K562 (cell line): ENCODE measurements at regions not wholly inside any gene's neighbourhood (a gene's known extent, or its start where the extent isn't known, plus 50 kb on each side); places are given as distances from the start of the nearest gene placed in this dataset.

ENCODE experiments used
- CUX1 ChIP-seq: fragments of 200-800 bp; sonication (Bioruptor generic); IDR thresholded peaks from 2 replicates; pipeline ENCODE4 v1.6.1; 2016; ENCODE audit warnings: missing genetic modification characterization, missing compliant biosample characterization
- GTF2F1 ChIP-seq: IDR thresholded peaks from 2 replicates; pipeline ENCODE4 v1.6.1; 2011; ENCODE audit warnings: low read depth, low read length, improper control_type of control experiment
- MAZ ChIP-seq, 2 experiments: fragments of 450-650 bp in 1 of 2; sonication (generic) in 1 of 2; formaldehyde crosslinking; IDR thresholded peaks in 1 of 2; conservative IDR thresholded peaks in 1 of 2; 2 replicates each; pipeline versions ENCODE4 v1.4.0 to v1.5.0; 2020; ENCODE audit warnings: mild to moderate bottlenecking in 1 of 2, missing genetic modification reagents in 1 of 2
- TF ChIP-seq, protein P1 (sequence below), 2 experiments: fragments of 450-650 bp in 1 of 2; IDR thresholded peaks; 2 replicates each; pipeline ENCODE4 v1.6.1; 2011 to 2017; ENCODE audit warnings: low read depth in 2 of 2, antibody characterized with exemption in 1 of 2, borderline replicate concordance in 1 of 2, low read length in 1 of 2, mild to moderate bottlenecking in 1 of 2, mixed read lengths in 1 of 2; ENCODE audit not compliant: control insufficient read depth in 1 of 2
- TF ChIP-seq, protein P2 (sequence below): fragments of 250-450 bp; sonication (Bioruptor Pico); IDR thresholded peaks from 2 replicates; pipeline ENCODE4 v1.8.0; 2021; ENCODE audit warnings: mild to moderate bottlenecking, moderate library complexity
- TF ChIP-seq, protein P3 (sequence below): IDR thresholded peaks from 3 replicates; pipeline ENCODE4 v1.6.1; 2011; ENCODE audit warnings: borderline replicate concordance, mild to moderate bottlenecking; ENCODE audit not compliant: insufficient read length, insufficient read depth

DNA sequence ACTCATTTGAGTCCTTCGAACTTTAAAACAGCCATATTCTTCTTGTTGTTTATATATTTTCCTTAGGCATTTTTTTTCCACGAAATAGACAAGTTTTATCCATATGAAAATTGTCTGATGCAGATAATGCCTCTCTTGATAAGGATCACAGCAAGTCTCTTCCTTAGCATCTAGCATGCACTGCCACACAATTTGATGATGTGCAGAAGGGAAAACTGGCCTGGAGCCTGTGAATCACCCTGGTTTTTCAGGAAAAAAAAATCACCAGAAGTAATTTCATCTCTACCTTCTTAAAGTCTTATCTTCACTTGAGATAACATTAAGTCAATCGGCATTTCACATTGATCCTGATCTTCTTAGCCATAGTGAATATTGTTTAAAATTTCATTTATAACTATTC is 199.8 kb downstream of the TENT5A start (continued):
- TF ChIP-seq, protein P1, sequence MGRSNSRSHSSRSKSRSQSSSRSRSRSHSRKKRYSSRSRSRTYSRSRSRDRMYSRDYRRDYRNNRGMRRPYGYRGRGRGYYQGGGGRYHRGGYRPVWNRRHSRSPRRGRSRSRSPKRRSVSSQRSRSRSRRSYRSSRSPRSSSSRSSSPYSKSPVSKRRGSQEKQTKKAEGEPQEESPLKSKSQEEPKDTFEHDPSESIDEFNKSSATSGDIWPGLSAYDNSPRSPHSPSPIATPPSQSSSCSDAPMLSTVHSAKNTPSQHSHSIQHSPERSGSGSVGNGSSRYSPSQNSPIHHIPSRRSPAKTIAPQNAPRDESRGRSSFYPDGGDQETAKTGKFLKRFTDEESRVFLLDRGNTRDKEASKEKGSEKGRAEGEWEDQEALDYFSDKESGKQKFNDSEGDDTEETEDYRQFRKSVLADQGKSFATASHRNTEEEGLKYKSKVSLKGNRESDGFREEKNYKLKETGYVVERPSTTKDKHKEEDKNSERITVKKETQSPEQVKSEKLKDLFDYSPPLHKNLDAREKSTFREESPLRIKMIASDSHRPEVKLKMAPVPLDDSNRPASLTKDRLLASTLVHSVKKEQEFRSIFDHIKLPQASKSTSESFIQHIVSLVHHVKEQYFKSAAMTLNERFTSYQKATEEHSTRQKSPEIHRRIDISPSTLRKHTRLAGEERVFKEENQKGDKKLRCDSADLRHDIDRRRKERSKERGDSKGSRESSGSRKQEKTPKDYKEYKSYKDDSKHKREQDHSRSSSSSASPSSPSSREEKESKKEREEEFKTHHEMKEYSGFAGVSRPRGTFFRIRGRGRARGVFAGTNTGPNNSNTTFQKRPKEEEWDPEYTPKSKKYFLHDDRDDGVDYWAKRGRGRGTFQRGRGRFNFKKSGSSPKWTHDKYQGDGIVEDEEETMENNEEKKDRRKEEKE (IDR thresholded peaks at IDR 0.05; ENCODE audit: borderline replicate concordance in 1 of 2, control insufficient read depth in 1 of 2, low read depth in 2 of 2, low read length in 1 of 2): no peak
- TF ChIP-seq, protein P2, sequence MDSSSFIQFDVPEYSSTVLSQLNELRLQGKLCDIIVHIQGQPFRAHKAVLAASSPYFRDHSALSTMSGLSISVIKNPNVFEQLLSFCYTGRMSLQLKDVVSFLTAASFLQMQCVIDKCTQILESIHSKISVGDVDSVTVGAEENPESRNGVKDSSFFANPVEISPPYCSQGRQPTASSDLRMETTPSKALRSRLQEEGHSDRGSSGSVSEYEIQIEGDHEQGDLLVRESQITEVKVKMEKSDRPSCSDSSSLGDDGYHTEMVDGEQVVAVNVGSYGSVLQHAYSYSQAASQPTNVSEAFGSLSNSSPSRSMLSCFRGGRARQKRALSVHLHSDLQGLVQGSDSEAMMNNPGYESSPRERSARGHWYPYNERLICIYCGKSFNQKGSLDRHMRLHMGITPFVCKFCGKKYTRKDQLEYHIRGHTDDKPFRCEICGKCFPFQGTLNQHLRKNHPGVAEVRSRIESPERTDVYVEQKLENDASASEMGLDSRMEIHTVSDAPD (CRISPR knock-in tag): no peak
- TF ChIP-seq MAZ (CRISPR knock-in tag; conservative IDR thresholded peaks at IDR 0.05 in 1 of 2, IDR thresholded peaks at IDR 0.05 in 1 of 2) (no peak), GTF2F1 (no peak), CUX1 (no peak)
- TF ChIP-seq, protein P3, sequence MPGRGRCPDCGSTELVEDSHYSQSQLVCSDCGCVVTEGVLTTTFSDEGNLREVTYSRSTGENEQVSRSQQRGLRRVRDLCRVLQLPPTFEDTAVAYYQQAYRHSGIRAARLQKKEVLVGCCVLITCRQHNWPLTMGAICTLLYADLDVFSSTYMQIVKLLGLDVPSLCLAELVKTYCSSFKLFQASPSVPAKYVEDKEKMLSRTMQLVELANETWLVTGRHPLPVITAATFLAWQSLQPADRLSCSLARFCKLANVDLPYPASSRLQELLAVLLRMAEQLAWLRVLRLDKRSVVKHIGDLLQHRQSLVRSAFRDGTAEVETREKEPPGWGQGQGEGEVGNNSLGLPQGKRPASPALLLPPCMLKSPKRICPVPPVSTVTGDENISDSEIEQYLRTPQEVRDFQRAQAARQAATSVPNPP: no peak
